ENCODE measurements at regions not wholly inside any gene's neighbourhood (a gene's known extent, or its start where the extent isn't known, plus 50 kb on each side); places are given as distances from the start of the nearest gene placed in this dataset.

- Histone ChIP-seq H3K27ac (ENCODE audit: extremely low read depth, low read depth, low read length) (no peak overlapping the region), H3K4me1 (ENCODE audit: control insufficient read depth, insufficient read depth, low read length) (no peaks in the 10 kb centered on the region), H3K9me3 (ENCODE audit: control insufficient read depth, insufficient read depth, low read depth, low read length) (no peaks in the 10 kb centered on the region), H3K36me3 (ENCODE audit: control insufficient read depth in 2 of 2, insufficient read depth in 1 of 2, low read length in 2 of 2) (no peaks in the 10 kb centered on the region), H3K4me3 (ENCODE audit: low read depth, low read length) (no peak overlapping the region)
- POLR2A ChIA-PET, result no interaction called here
- TF ChIP-seq ZNF585B (tag by site-specific recombination; IDR thresholded peaks at IDR 0.05) (no peak), ZNF148 (tag by site-specific recombination; IDR thresholded peaks at IDR 0.05; ENCODE audit: borderline replicate concordance) (no peak), ZNF266 (tag by site-specific recombination; IDR thresholded peaks at IDR 0.05; ENCODE audit: low read depth) (no peak), ZNF280D (tag by site-specific recombination; IDR thresholded peaks at IDR 0.05) (no peak), ZFP3 (tag by site-specific recombination; IDR thresholded peaks at IDR 0.05; ENCODE audit: low read depth) (no peak), KLF8 (tag by site-specific recombination; IDR thresholded peaks at IDR 0.05) (no peak), ZNF302 (tag by site-specific recombination; IDR thresholded peaks at IDR 0.05; ENCODE audit: low read depth) (no peak), ZNF121 (tag by site-specific recombination; IDR thresholded peaks at IDR 0.05) (no peak), ZNF37A (tag by site-specific recombination; IDR thresholded peaks at IDR 0.05) (no peak), MEIS1 (CRISPR knock-in tag; IDR thresholded peaks at IDR 0.05; ENCODE audit: borderline replicate concordance) (no peak), HOXC10 (CRISPR knock-in tag; IDR thresholded peaks at IDR 0.05) (no peak), ZNF114 (tag by site-specific recombination; IDR thresholded peaks at IDR 0.05) (no peak), SCRT1 (tag by site-specific recombination; IDR thresholded peaks at IDR 0.05; ENCODE audit: borderline replicate concordance) (no peak)
- TF ChIP-seq, protein P1, sequence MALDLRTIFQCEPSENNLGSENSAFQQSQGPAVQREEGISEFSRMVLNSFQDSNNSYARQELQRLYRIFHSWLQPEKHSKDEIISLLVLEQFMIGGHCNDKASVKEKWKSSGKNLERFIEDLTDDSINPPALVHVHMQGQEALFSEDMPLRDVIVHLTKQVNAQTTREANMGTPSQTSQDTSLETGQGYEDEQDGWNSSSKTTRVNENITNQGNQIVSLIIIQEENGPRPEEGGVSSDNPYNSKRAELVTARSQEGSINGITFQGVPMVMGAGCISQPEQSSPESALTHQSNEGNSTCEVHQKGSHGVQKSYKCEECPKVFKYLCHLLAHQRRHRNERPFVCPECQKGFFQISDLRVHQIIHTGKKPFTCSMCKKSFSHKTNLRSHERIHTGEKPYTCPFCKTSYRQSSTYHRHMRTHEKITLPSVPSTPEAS (tag by site-specific recombination; IDR thresholded peaks at IDR 0.05), result no peak
- CTCF ChIA-PET, result no interaction called here
These were observed 1363.6 kb upstream of the CHAC2 start for GRCh38 chr2:52404046-52404445.

DNA sequence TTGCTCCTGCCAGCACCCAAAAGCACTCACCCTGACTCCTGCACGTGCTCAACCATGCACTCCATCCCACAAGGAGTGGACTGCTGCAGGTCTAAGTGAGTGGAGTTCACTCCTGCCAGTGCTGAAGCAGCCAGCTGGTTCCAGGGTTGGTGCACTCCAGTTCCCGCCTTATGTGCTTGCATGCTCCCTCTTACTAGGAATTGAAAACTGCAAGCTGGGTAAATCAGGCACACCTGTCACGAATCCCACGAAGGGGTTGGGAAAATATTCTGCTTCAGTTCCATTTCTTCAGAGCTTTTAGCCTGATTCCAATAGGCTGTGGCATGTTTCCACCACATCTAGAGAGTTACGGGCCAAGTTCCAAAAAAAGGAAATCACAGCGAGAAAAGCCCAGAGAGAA lies 1365.5 kb upstream of the CHAC2 start:
- no peaks in the 10 kb centered on the region for H3K9me3 ChIP-seq (ENCODE audit: control insufficient read depth, insufficient read depth, low read depth, low read length)
- TF ChIP-seq, protein P2, sequence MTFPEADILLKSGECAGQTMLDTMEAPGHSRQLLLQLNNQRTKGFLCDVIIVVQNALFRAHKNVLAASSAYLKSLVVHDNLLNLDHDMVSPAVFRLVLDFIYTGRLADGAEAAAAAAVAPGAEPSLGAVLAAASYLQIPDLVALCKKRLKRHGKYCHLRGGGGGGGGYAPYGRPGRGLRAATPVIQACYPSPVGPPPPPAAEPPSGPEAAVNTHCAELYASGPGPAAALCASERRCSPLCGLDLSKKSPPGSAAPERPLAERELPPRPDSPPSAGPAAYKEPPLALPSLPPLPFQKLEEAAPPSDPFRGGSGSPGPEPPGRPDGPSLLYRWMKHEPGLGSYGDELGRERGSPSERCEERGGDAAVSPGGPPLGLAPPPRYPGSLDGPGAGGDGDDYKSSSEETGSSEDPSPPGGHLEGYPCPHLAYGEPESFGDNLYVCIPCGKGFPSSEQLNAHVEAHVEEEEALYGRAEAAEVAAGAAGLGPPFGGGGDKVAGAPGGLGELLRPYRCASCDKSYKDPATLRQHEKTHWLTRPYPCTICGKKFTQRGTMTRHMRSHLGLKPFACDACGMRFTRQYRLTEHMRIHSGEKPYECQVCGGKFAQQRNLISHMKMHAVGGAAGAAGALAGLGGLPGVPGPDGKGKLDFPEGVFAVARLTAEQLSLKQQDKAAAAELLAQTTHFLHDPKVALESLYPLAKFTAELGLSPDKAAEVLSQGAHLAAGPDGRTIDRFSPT (tag by site-specific recombination; IDR thresholded peaks at IDR 0.05), result no peak
- TF ChIP-seq ZBTB1 (tag by site-specific recombination; IDR thresholded peaks at IDR 0.05) (no peak), ZNF664 (tag by site-specific recombination; IDR thresholded peaks at IDR 0.05) (no peak), ZNF785 (tag by site-specific recombination; IDR thresholded peaks at IDR 0.05) (no peak), ZFP41 (tag by site-specific recombination; IDR thresholded peaks at IDR 0.05; ENCODE audit: borderline replicate concordance) (no peak), ZNF561 (tag by site-specific recombination; IDR thresholded peaks at IDR 0.05; ENCODE audit: borderline replicate concordance) (no peak), ZNF184 (tag by site-specific recombination; IDR thresholded peaks at IDR 0.05) (no peak), ZNF274 (IDR thresholded peaks at IDR 0.05; ENCODE audit: low read length) (no peak), ZNF274 (tag by site-specific recombination; IDR thresholded peaks at IDR 0.05; ENCODE audit: borderline replicate concordance) (no peak), ZSCAN23 (tag by site-specific recombination; IDR thresholded peaks at IDR 0.05) (no peak), ZNF366 (tag by site-specific recombination; conservative IDR thresholded peaks at IDR 0.05) (no peak), ZSCAN30 (tag by site-specific recombination; IDR thresholded peaks at IDR 0.05) (no peak)
- no peak overlapping the region for H3K27ac ChIP-seq (ENCODE audit: extremely low read depth, low read depth, low read length)
- ChIA-PET POLR2A (no interaction called here), CTCF (interaction anchor here (0.9 kb wide), 1 partner anchor 15 kb away, joined by 5 read pairs; no protein-coding TSS in a partner anchor)
- H3K4me3 ChIP-seq (ENCODE audit: low read depth, low read length), result no peak overlapping the region
- no peaks in the 10 kb centered on the region for H3K4me1 ChIP-seq (ENCODE audit: control insufficient read depth, insufficient read depth, low read length)
- H3K36me3 ChIP-seq (ENCODE audit: control insufficient read depth in 2 of 2, insufficient read depth in 1 of 2, low read length in 2 of 2), result no peaks in the 10 kb centered on the region
